H9 (cell line): ENCODE measurements at regions not wholly inside any gene's neighbourhood (a gene's known extent, or its start where the extent isn't known, plus 50 kb on each side); places are given as distances from the start of the nearest gene placed in this dataset.

Experiments used
- DNase-seq: peaks from one replicate; pipeline ENCODE4 v3.0.0-alpha.2; 2017
- H2AFZ ChIP-seq: one replicate; pipeline ENCODE4 v1.6.1; 2013; ENCODE audit warnings: mild to moderate bottlenecking, low read length, control low read depth, moderate library complexity
- H2AK5ac ChIP-seq: 2 replicates; pipeline ENCODE4 v1.6.1; 2013; ENCODE audit warnings: low read length, control low read depth, mixed read lengths; ENCODE audit not compliant: insufficient read length
- H2BK120ac ChIP-seq: one replicate; pipeline ENCODE4 v1.6.1; 2013; ENCODE audit warnings: low read depth, mild to moderate bottlenecking, low read length, control low read depth, inconsistent platforms; ENCODE audit not compliant: poor library complexity, severe bottlenecking
- H2BK12ac ChIP-seq: 2 replicates; pipeline ENCODE4 v1.6.1; 2013; ENCODE audit warnings: low read length, control low read depth, mixed read lengths, low read depth; ENCODE audit not compliant: insufficient read length
- H2BK15ac ChIP-seq: 2 replicates; pipeline ENCODE4 v1.6.1; 2013; ENCODE audit warnings: low read depth, low read length, control low read depth
- H2BK20ac ChIP-seq: one replicate; pipeline ENCODE4 v1.6.1; 2013; ENCODE audit warnings: low read depth, mild to moderate bottlenecking, low read length, control low read depth, inconsistent platforms; ENCODE audit not compliant: poor library complexity, severe bottlenecking
- H2BK5ac ChIP-seq: 2 replicates; pipeline ENCODE4 v1.6.1; 2013; ENCODE audit warnings: low read length, control low read depth, mixed read lengths; ENCODE audit not compliant: insufficient read length
- H3K14ac ChIP-seq: 2 replicates; pipeline ENCODE4 v1.6.1; 2013; ENCODE audit warnings: low read length, control low read depth; ENCODE audit not compliant: insufficient read depth
- H3K18ac ChIP-seq: 2 replicates; pipeline ENCODE4 v1.6.1; 2013; ENCODE audit warnings: low read depth, mild to moderate bottlenecking, mixed read lengths, low read length, control low read depth; ENCODE audit not compliant: insufficient read length
- H3K23ac ChIP-seq: 2 replicates; pipeline ENCODE4 v1.6.1; 2013; ENCODE audit warnings: low read length, control low read depth, mixed read lengths, low read depth; ENCODE audit not compliant: insufficient read length
- H3K23me2 ChIP-seq: 2 replicates; pipeline ENCODE4 v1.6.1; 2013; ENCODE audit warnings: low read depth, mild to moderate bottlenecking, mixed read lengths, low read length, control low read depth; ENCODE audit not compliant: insufficient read length, poor library complexity, severe bottlenecking
- H3K27ac ChIP-seq: 2 replicates; pipeline ENCODE4 v1.5.1; 2013; ENCODE audit warnings: low read length, control low read depth, mixed read lengths, low read depth; ENCODE audit not compliant: insufficient read length
- H3K27me3 ChIP-seq: 2 replicates; pipeline ENCODE4 v1.6.1; 2013; ENCODE audit warnings: low read length, control low read depth, inconsistent platforms; ENCODE audit not compliant: insufficient read depth
- H3K4ac ChIP-seq: 2 replicates; pipeline ENCODE4 v1.6.1; 2013; ENCODE audit warnings: low read depth, mild to moderate bottlenecking, control low read depth, inconsistent platforms, low read length, moderate library complexity
- H3K4me1 ChIP-seq: 2 replicates; pipeline ENCODE4 v1.6.1; 2013; ENCODE audit warnings: low read length, control low read depth, inconsistent platforms; ENCODE audit not compliant: insufficient read depth
- H3K4me2 ChIP-seq: 2 replicates; pipeline ENCODE4 v1.6.1; 2013; ENCODE audit warnings: low read length, control low read depth, mixed read lengths; ENCODE audit not compliant: insufficient read length, insufficient read depth
- H3K56ac ChIP-seq: 2 replicates; pipeline ENCODE4 v1.6.1; 2013; ENCODE audit warnings: low read depth, mild to moderate bottlenecking, mixed read lengths, low read length, control low read depth; ENCODE audit not compliant: insufficient read length
- H3K79me1 ChIP-seq: 2 replicates; pipeline ENCODE4 v1.6.1; 2013; ENCODE audit warnings: low read depth, mild to moderate bottlenecking, moderate library complexity, low read length, control low read depth, inconsistent platforms; ENCODE audit not compliant: insufficient read depth, poor library complexity, severe bottlenecking
- H3K79me2 ChIP-seq: 2 replicates; pipeline ENCODE4 v1.6.1; 2013; ENCODE audit warnings: low read length, control low read depth, inconsistent platforms; ENCODE audit not compliant: insufficient read depth
- H3K9ac ChIP-seq: 2 replicates; pipeline ENCODE4 v1.6.1; 2013; ENCODE audit warnings: low read length, control low read depth, mixed read lengths; ENCODE audit not compliant: insufficient read length; ENCODE audit errors: extremely low read depth
- H3K9me3 ChIP-seq: one replicate; pipeline ENCODE4 v1.6.1; 2013; ENCODE audit warnings: low read depth, low read length, inconsistent platforms; ENCODE audit not compliant: control insufficient read depth
- H3T11ph ChIP-seq: one replicate; pipeline ENCODE4 v1.6.1; 2013; ENCODE audit warnings: mild to moderate bottlenecking, low read length, control low read depth, inconsistent platforms
- H4K20me1 ChIP-seq: one replicate; pipeline ENCODE4 v1.6.1; 2013; ENCODE audit not compliant: control insufficient read depth, insufficient read length, insufficient read depth
- H4K5ac ChIP-seq: 2 replicates; pipeline ENCODE4 v1.6.1; 2013; ENCODE audit warnings: low read depth, mild to moderate bottlenecking, mixed read lengths, low read length, control low read depth; ENCODE audit not compliant: insufficient read length
- H4K8ac ChIP-seq: replicated peaks from 2 replicates; pipeline ENCODE4 v1.6.1; 2013; ENCODE audit warnings: low read length, control low read depth, mixed read lengths, low read depth; ENCODE audit not compliant: insufficient read length
- H4K91ac ChIP-seq: 2 replicates; pipeline ENCODE4 v1.6.1; 2013; ENCODE audit warnings: low read depth, mild to moderate bottlenecking, moderate library complexity, mixed read lengths, low read length, control low read depth; ENCODE audit not compliant: insufficient read length
- H3K27ac Mint-ChIP-seq, 3 experiments: 2 replicates in 2 of 3; 3 replicates in 1 of 3; pipeline ENCODE4 v1.8.0; 2020 to 2021; ENCODE audit warnings: mixed read lengths in 3 of 3, mild to moderate bottlenecking in 1 of 3, moderate library complexity in 1 of 3
- H3K27me3 Mint-ChIP-seq: 2 replicates; pipeline ENCODE4 v1.8.0; 2021; ENCODE audit warnings: low read depth, mild to moderate bottlenecking, moderate library complexity, mixed read lengths
- H3K36me3 Mint-ChIP-seq, 3 experiments: 2 replicates in 2 of 3; 3 replicates in 1 of 3; pipeline ENCODE4 v1.8.0; 2020 to 2021; ENCODE audit warnings: low read depth in 3 of 3, mixed read lengths in 3 of 3; ENCODE audit not compliant: insufficient read depth in 1 of 3
- H3K4me1 Mint-ChIP-seq, 2 experiments: 2 replicates each; pipeline ENCODE4 v1.8.0; 2020; ENCODE audit warnings: mixed read lengths in 2 of 2
- H3K4me3 Mint-ChIP-seq, 2 experiments: 2 replicates in 1 of 2; 3 replicates in 1 of 2; pipeline ENCODE4 v1.8.0; 2020 to 2021; ENCODE audit warnings: mild to moderate bottlenecking in 2 of 2, mixed read lengths in 2 of 2, moderate library complexity in 1 of 2
- H3K9me3 Mint-ChIP-seq, 2 experiments: 2 replicates in 1 of 2; 3 replicates in 1 of 2; pipeline ENCODE4 v1.8.0; 2020; ENCODE audit warnings: mild to moderate bottlenecking in 2 of 2, mixed read lengths in 2 of 2, moderate library complexity in 1 of 2
- WGBS: extraction: QIAGEN DNeasy Blood & Tissue Kit; methylation state at CpG from one replicate; pipeline ENCODE4 v1.1.7; 2013; ENCODE audit warnings: missing lambda C conversion rate, low lambda C conversion rate, mixed read lengths; ENCODE audit not compliant: insufficient read length; ENCODE audit errors: extremely low coverage; 5-methylcytosine and 5-hydroxymethylcytosine counted together
- TF ChIP-seq, protein P1 (sequence below): fragments of 200-600 bp; sonication (generic); conservative IDR thresholded peaks from 3 replicates; pipeline ENCODE4 v1.8.0; 2021; ENCODE audit warnings: antibody characterized with exemption, mild to moderate bottlenecking

DNA sequence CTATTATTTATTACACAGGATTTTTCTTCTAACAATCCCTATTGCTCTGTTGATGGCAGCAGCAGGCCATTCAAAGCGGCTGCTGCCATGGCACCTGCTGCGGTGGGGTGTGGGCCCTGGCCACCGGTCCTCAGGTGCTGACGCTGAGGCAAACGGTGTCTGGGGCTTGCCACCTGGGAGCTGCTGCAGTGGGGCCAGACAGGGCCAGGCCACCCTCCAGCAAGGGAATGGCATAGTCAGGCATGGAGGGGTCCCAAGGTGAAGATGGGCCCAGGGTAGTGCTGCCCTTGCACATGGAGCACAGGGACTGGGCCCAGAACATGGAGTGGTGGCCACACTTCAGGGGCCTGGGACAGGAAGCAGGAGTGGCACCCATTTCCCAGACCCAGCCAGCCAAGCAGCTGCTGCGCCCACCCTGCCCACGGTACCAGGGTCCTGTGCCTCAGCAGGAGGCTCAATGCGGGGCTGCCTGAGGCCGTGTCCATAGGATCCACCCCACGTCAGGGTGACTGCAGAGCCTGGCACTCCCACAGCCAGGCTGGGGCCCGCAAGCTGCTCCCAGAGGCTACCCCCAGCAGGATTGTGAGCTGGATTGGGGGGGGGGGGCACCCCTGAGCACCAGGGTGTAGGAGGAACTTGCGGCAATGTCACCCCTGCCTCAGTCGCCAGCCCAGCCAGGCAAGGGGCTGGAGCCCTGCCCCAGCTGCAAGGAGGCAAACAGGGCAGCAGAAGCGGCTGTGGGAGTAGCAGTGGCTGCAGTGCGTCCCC, 53.9 kb upstream of the KRTAP11-1 start:
- Histone ChIP-seq H3K23ac (no peak overlapping the region), H3K27me3 (no peaks in the 10 kb centered on the region), H2BK120ac (no peak overlapping the region), H3K23me2 (no peaks in the 10 kb centered on the region), H3T11ph (no peak overlapping the region), H2BK5ac (no peak overlapping the region), H3K18ac (no peak overlapping the region), H4K91ac (no peak overlapping the region), H3K4ac (no peak overlapping the region), H2BK15ac (no peak overlapping the region), H3K56ac (no peak overlapping the region), H3K79me1 (no peaks in the 10 kb centered on the region), H4K20me1 (no peaks in the 10 kb centered on the region), H2AFZ (no peak overlapping the region), H3K27ac (no peak overlapping the region), H3K4me1 (no peaks in the 10 kb centered on the region), H3K14ac (no peak overlapping the region; the same call in 1 of the 2 replicates), H2BK12ac (no peak overlapping the region), H3K9me3 (no peaks in the 10 kb centered on the region), H2AK5ac (no peak overlapping the region), H2BK20ac (no peak overlapping the region), H3K4me2 (no peak overlapping the region), H3K79me2 (no peaks in the 10 kb centered on the region), H3K9ac (no peak overlapping the region), H4K5ac (no peak overlapping the region), H4K8ac (no peak overlapping the region)
- no peaks in the 10 kb centered on the region for H3K4me1 Mint-ChIP-seq
- TF ChIP-seq, protein P1, sequence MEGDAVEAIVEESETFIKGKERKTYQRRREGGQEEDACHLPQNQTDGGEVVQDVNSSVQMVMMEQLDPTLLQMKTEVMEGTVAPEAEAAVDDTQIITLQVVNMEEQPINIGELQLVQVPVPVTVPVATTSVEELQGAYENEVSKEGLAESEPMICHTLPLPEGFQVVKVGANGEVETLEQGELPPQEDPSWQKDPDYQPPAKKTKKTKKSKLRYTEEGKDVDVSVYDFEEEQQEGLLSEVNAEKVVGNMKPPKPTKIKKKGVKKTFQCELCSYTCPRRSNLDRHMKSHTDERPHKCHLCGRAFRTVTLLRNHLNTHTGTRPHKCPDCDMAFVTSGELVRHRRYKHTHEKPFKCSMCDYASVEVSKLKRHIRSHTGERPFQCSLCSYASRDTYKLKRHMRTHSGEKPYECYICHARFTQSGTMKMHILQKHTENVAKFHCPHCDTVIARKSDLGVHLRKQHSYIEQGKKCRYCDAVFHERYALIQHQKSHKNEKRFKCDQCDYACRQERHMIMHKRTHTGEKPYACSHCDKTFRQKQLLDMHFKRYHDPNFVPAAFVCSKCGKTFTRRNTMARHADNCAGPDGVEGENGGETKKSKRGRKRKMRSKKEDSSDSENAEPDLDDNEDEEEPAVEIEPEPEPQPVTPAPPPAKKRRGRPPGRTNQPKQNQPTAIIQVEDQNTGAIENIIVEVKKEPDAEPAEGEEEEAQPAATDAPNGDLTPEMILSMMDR = no peak
- no peaks in the 10 kb centered on the region for H3K27me3 Mint-ChIP-seq
- H3K27ac Mint-ChIP-seq = no peak overlapping the region
- no peak for DNase-seq
- H3K9me3 Mint-ChIP-seq = no peaks in the 10 kb centered on the region
- no CpG with 5 or more reads among the region's 15 CpGs for WGBS
- H3K4me3 Mint-ChIP-seq = no peak overlapping the region
- H3K36me3 Mint-ChIP-seq = no peaks in the 10 kb centered on the region
